GM12873 (cell line): ENCODE measurements at regions not wholly inside any gene's neighbourhood (a gene's known extent, or its start where the extent isn't known, plus 50 kb on each side); places are given as distances from the start of the nearest gene placed in this dataset.

Experiments
- CTCF ChIP-seq: IDR thresholded peaks from 2 replicates; pipeline ENCODE4 v1.5.1; 2012; ENCODE audit warnings: low read depth, mild to moderate bottlenecking, moderate library complexity, low read length, control low read depth; ENCODE audit not compliant: insufficient read depth; ENCODE audit errors: missing control alignments

GRCh38 chr14:25358330-25358729 is 308.4 kb upstream of the STXBP6 start:
- no peak for TF ChIP-seq CTCF

GRCh38 chr14:25351269-25351668 is 301.3 kb upstream of the STXBP6 start:
- no peak for TF ChIP-seq CTCF

- TF ChIP-seq CTCF = no peak
Measured at GRCh38 chr14:25350802-25351201, 300.9 kb upstream of the STXBP6 start.

GRCh38 chr14:25350021-25350420 is 300.1 kb upstream of the STXBP6 start:
- no peak for TF ChIP-seq CTCF

GRCh38 chr14:25349269-25349668 is 299.3 kb upstream of the STXBP6 start:
- TF ChIP-seq CTCF = no peak

- no peak for TF ChIP-seq CTCF
Measured at GRCh38 chr14:25340882-25341281, 290.9 kb upstream of the STXBP6 start.

- TF ChIP-seq CTCF = no peak
Measured at GRCh38 chr14:25322784-25323183, 272.8 kb upstream of the STXBP6 start.
